B cell (primary cell): ENCODE measurements at regions not wholly inside any gene's neighbourhood (a gene's known extent, or its start where the extent isn't known, plus 50 kb on each side); places are given as distances from the start of the nearest gene placed in this dataset.

ENCODE experiments used
- ATAC-seq: fragments of 200-7000 bp; cut with Tn5 transposase; one replicate; pipeline ENCODE4 v1.10.0; 2021; ENCODE audit warnings: low read depth, mild to moderate bottlenecking, moderate number of reproducible peaks, moderate library complexity
- CTCF ChIA-PET: fragments of 350-600 bp; sonication (Branson Sonifier 250); formaldehyde crosslinking; loops from one replicate; lab custom pipeline; 2021; ENCODE audit warnings: antibody characterized with exemption, inconsistent platforms; lab: Charles Lee
- POLR2A ChIA-PET: fragments of 350-600 bp; sonication (Branson Sonifier 250); formaldehyde crosslinking; loops from one replicate; lab custom pipeline; 2021; ENCODE audit warnings: antibody characterized with exemption; lab: Charles Lee
- DNase-seq: peaks from one replicate; pipeline ENCODE4 v3.0.0; 2013
- H2AFZ ChIP-seq: 2 replicates; pipeline ENCODE4 v1.6.1; 2012; ENCODE audit warnings: mild to moderate bottlenecking, low read depth, low read length; ENCODE audit not compliant: insufficient read depth, poor library complexity, severe bottlenecking
- H3K27ac ChIP-seq, 2 donors: 1 replicate in 1 of 2; 2 replicates in 1 of 2; pipeline ENCODE4 v1.5.1; 2012 to 2013; ENCODE audit warnings: low read length in 2 of 2, mild to moderate bottlenecking in 2 of 2, moderate library complexity in 1 of 2
- H3K27me3 ChIP-seq, 4 experiments: fragments of 200-600 bp in 1 of 4; sonication (generic) in 1 of 4; replicated peaks in 1 of 4; 1 replicate in 2 of 4; 2 replicates in 2 of 4; pipeline versions ENCODE4 v1.6.1 to v1.7.0; 2013 to 2016; ENCODE audit warnings: low read length in 3 of 4, mild to moderate bottlenecking in 2 of 4, mixed read lengths in 1 of 4, moderate library complexity in 1 of 4; ENCODE audit not compliant: insufficient read depth in 4 of 4, control insufficient read depth in 3 of 4; ENCODE audit errors: control extremely low read depth in 1 of 4
- H3K36me3 ChIP-seq, 2 experiments: replicated peaks in 1 of 2; 1 replicate in 1 of 2; 2 replicates in 1 of 2; pipeline versions ENCODE4 v1.6.1 to v1.7.1; 2013; ENCODE audit warnings: low read length in 1 of 2; ENCODE audit not compliant: insufficient read depth in 2 of 2, control insufficient read depth in 1 of 2; ENCODE audit errors: control extremely low read depth in 1 of 2, extremely low read depth in 1 of 2
- H3K4me1 ChIP-seq, 2 donors: fragments of 200-600 bp in 1 of 2; sonication (generic) in 1 of 2; 1 replicate in 1 of 2; 2 replicates in 1 of 2; pipeline versions ENCODE4 v1.5.1 to v1.6.1; 2013 to 2017; ENCODE audit warnings: low read length in 2 of 2; ENCODE audit not compliant: control insufficient read depth in 2 of 2, insufficient read depth in 2 of 2
- H3K4me2 ChIP-seq: replicated peaks from 2 replicates; pipeline ENCODE3; 2012; ENCODE audit warnings: mild to moderate bottlenecking, low read depth, low read length; ENCODE audit not compliant: poor library complexity, severe bottlenecking
- H3K4me3 ChIP-seq, 5 experiments: fragments of 200-600 bp in 1 of 5; sonication (generic) in 1 of 5; 1 replicate in 3 of 5; 2 replicates in 2 of 5; pipeline versions ENCODE4 v1.5.1 to v1.7.0; 2011 to 2016; ENCODE audit warnings: low read length in 4 of 5, mild to moderate bottlenecking in 4 of 5, low read depth in 2 of 5, control low read depth in 1 of 5, moderate library complexity in 1 of 5; ENCODE audit not compliant: insufficient read depth in 1 of 5; ENCODE audit errors: control extremely low read depth in 1 of 5, extremely low read depth in 1 of 5
- H3K79me2 ChIP-seq: fragments of 200-600 bp; sonication (generic); one replicate; pipeline ENCODE4 v1.6.0; 2016; ENCODE audit warnings: low read length; ENCODE audit not compliant: control insufficient read depth, insufficient read depth
- H3K9ac ChIP-seq: fragments of 200-600 bp; sonication (generic); 2 replicates; pipeline ENCODE4 v1.6.1; 2017; ENCODE audit warnings: mild to moderate bottlenecking, low read length, moderate library complexity
- H3K9me3 ChIP-seq, 3 donors: one replicate each; pipeline versions ENCODE4 v1.6.1 to v1.7.1; 2013; ENCODE audit warnings: low read length in 2 of 3; ENCODE audit not compliant: control insufficient read depth in 2 of 3, insufficient read depth in 1 of 3; ENCODE audit errors: control extremely low read depth in 1 of 3
- H4K20me1 ChIP-seq: 2 replicates; pipeline ENCODE4 v1.6.0; 2012; ENCODE audit warnings: mild to moderate bottlenecking, low read length; ENCODE audit not compliant: insufficient read depth, control insufficient read depth, poor library complexity, severe bottlenecking
- H3K27ac Mint-ChIP-seq: one replicate; pipeline ENCODE4 v1.8.0; 2021; ENCODE audit warnings: mixed read lengths
- H3K27me3 Mint-ChIP-seq: one replicate; pipeline ENCODE4 v1.8.0; 2021; ENCODE audit warnings: mixed read lengths
- H3K4me1 Mint-ChIP-seq: one replicate; pipeline ENCODE4 v1.8.0; 2021; ENCODE audit warnings: mixed read lengths
- H3K4me3 Mint-ChIP-seq: one replicate; pipeline ENCODE4 v1.8.0; 2021; ENCODE audit warnings: mixed read lengths
- H3K9me3 Mint-ChIP-seq: one replicate; pipeline ENCODE4 v1.8.0; 2022; ENCODE audit warnings: mixed read lengths; ENCODE audit not compliant: insufficient read depth
- CTCF ChIP-seq: fragments of 200-600 bp; IDR thresholded peaks from one replicate; pipeline ENCODE4 v1.8.0; 2022; ENCODE audit warnings: antibody characterized with exemption, mild to moderate bottlenecking
- EZH2 ChIP-seq: IDR thresholded peaks from 2 replicates; pipeline ENCODE4 v1.6.1; 2012; ENCODE audit warnings: borderline replicate concordance, low read depth, mild to moderate bottlenecking, moderate library complexity, low read length; ENCODE audit not compliant: insufficient read depth, poor library complexity, severe bottlenecking
- WGBS: methylation state at CpG from one replicate; pipeline ENCODE4 v1.1.5; 2013; ENCODE audit warnings: missing lambda C conversion rate; ENCODE audit not compliant: insufficient coverage; 5-methylcytosine and 5-hydroxymethylcytosine counted together
- intact Hi-C: fragments of 100-400 bp; cut with micrococcal nuclease; formaldehyde crosslinking; loops from one replicate; pipeline ENCODE4 v1.10.0; 2022

DNA sequence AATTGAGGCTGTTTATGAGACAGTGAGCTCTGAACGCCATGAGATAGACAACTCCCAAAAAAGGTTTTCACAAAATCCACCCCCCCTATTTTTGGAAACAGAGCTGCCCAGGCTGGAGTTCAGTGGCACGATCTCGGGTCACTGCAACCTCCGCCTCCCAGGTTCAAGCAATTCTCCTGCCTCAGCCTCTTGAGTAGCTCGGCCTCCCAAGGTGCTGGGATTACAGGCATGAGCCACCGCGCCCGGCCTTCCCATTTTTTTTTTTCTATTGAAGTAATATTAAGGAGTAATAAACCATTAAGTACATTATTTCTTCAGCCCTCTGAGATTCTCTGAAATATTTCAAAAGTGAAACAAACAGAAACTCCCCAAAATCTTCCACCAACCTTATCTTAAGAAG lies 252.8 kb upstream of the NETO1 start:
- Mint-ChIP-seq H3K4me1 (peaks cover 10% of the 10 kb centered on the region), H3K27me3 (no peaks in the 10 kb centered on the region), H3K9me3 (peaks cover 8% of the 10 kb centered on the region), H3K4me3 (no peak overlapping the region), H3K27ac (no peak overlapping the region)
- Histone ChIP-seq H3K9me3 (peaks cover 0 to 5% (median 0%) of the 10 kb centered on the region in 3 donors), H3K4me1 (peaks cover 10% of the 10 kb centered on the region in 2 donors), H3K9ac (no peak overlapping the region), H3K27me3 (no peaks in the 10 kb centered on the region), H4K20me1 (no peaks in the 10 kb centered on the region), H3K79me2 (no peaks in the 10 kb centered on the region), H2AFZ (no peak overlapping the region), H3K27ac (no peak overlapping the region), H3K36me3 (no peaks in the 10 kb centered on the region), H3K4me2 (no peak overlapping the region), H3K4me3 (no peak overlapping the region)
- CTCF ChIA-PET = no interaction called here
- DNase-seq = no peak
- POLR2A ChIA-PET = no interaction called here
- WGBS = 100% methylated on average over 3 of the region's 8 CpGs
- ATAC-seq = no peak
- no peak for TF ChIP-seq EZH2
- no peak for TF ChIP-seq CTCF
- intact Hi-C loops = no loop called here

DNA sequence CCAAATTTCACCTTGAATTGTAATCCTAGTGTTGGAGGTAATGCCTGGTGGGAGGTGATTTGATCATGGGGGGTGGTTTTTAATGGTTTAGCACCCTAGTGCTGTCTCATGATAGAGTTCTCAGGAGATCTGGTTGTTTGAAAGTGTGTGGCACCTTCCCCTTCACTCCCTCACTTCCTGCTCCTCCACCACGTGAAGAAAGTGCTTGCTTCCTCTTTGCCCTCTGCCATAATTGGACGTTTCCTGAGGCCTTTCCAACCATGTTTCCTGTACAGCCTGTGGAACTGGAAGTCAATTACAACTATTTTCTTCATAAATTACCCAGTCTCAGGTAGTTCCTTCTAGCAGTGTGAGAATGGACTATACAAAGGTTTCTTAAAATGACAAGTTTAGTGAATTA lies 251.8 kb upstream of the NETO1 start:
- POLR2A ChIA-PET = no interaction called here
- Mint-ChIP-seq H3K4me3 (peak overlapping the region; percentile 49), H3K4me1 (peaks cover 10% of the 10 kb centered on the region), H3K27me3 (no peaks in the 10 kb centered on the region), H3K27ac (peak overlapping the region; percentile 59), H3K9me3 (peaks cover 8% of the 10 kb centered on the region)
- Histone ChIP-seq H3K9me3 (peaks cover 0 to 10% (median 0%) of the 10 kb centered on the region in 3 donors), H3K4me2 (peak overlapping the region; percentile 3), H4K20me1 (no peaks in the 10 kb centered on the region), H3K9ac (no peak overlapping the region), H3K27ac (peak overlapping the region in 1 of 2 donors; percentile 14), H3K27me3 (no peaks in the 10 kb centered on the region), H2AFZ (no peak overlapping the region), H3K4me1 (peaks cover 10% of the 10 kb centered on the region in 2 donors), H3K36me3 (no peaks in the 10 kb centered on the region), H3K4me3 (peak overlapping the region in 1 of 5 experiments; percentile 5), H3K79me2 (no peaks in the 10 kb centered on the region)
- intact Hi-C loops = no loop called here
- ATAC-seq (no peak), DNase-seq (peak; percentile 23)
- TF ChIP-seq CTCF (no peak), EZH2 (no peak)
- CTCF ChIA-PET = no interaction called here
- 0% methylated on average over 1 of the region's 2 CpGs for WGBS
